ENCODE measurements at regions not wholly inside any gene's neighbourhood (a gene's known extent, or its start where the extent isn't known, plus 50 kb on each side); places are given as distances from the start of the nearest gene placed in this dataset.

- Histone ChIP-seq H3K4me1 (ENCODE audit: insufficient read depth) (no peaks in the 10 kb centered on the region), H3K4me2 (no peak overlapping the region), H4K20me1 (ENCODE audit: insufficient read depth, poor library complexity, severe bottlenecking) (no peaks in the 10 kb centered on the region), H3K9me2 (replicated peaks; ENCODE audit: insufficient read depth) (no peaks in the 10 kb centered on the region), H2AFZ (no peak overlapping the region), H3K9me3 (ENCODE audit: low read depth) (no peaks in the 10 kb centered on the region), H3K36me3 (replicated peaks; ENCODE audit: insufficient read depth, low read depth) (no peaks in the 10 kb centered on the region), H3K27ac (no peak overlapping the region), H3K27me3 (no peaks in the 10 kb centered on the region), H3K79me2 (no peaks in the 10 kb centered on the region), H3K4me3 (no peak overlapping the region)
- WGBS (ENCODE audit: low lambda C conversion rate, missing lambda C conversion rate) = 87% methylated on average over 1 of the region's 1 CpG
- TF ChIP-seq EZH2phosphoT487 (IDR thresholded peaks at IDR 0.05; ENCODE audit: low read depth, severe bottlenecking, unreplicated experiment) (no peak), CTCF (IDR thresholded peaks at IDR 0.05; ENCODE audit: poor library complexity) (no peak), EZH2 (IDR thresholded peaks at IDR 0.05; ENCODE audit: borderline replicate concordance) (no peak)
- no peak for DNase-seq (ENCODE audit: low spot score)
Observed at GRCh38 chr1:195714248-195714647, 894.0 kb downstream of the KCNT2 start.

- H3K27me3 ChIP-seq = no peaks in the 10 kb centered on the region
- no peaks in the 10 kb centered on the region for H3K36me3 ChIP-seq (replicated peaks; ENCODE audit: insufficient read depth, low read depth)
- no peak for DNase-seq (ENCODE audit: low spot score)
- H3K4me3 ChIP-seq = no peak overlapping the region
- no peaks in the 10 kb centered on the region for H3K79me2 ChIP-seq
- no peak for TF ChIP-seq CTCF (IDR thresholded peaks at IDR 0.05; ENCODE audit: poor library complexity)
- no peak for TF ChIP-seq EZH2phosphoT487 (IDR thresholded peaks at IDR 0.05; ENCODE audit: low read depth, severe bottlenecking, unreplicated experiment)
- TF ChIP-seq EZH2 (IDR thresholded peaks at IDR 0.05; ENCODE audit: borderline replicate concordance) = no peak
- no peaks in the 10 kb centered on the region for H4K20me1 ChIP-seq (ENCODE audit: insufficient read depth, poor library complexity, severe bottlenecking)
- H3K27ac ChIP-seq = no peak overlapping the region
- no peak overlapping the region for H3K4me2 ChIP-seq
- H3K9me3 ChIP-seq (ENCODE audit: low read depth) = no peaks in the 10 kb centered on the region
- H2AFZ ChIP-seq = no peak overlapping the region
- WGBS (ENCODE audit: low lambda C conversion rate, missing lambda C conversion rate) = 67% methylated on average over 3 of the region's 3 CpGs
- no peaks in the 10 kb centered on the region for H3K4me1 ChIP-seq (ENCODE audit: insufficient read depth)
- no peaks in the 10 kb centered on the region for H3K9me2 ChIP-seq (replicated peaks; ENCODE audit: insufficient read depth)
Observed at GRCh38 chr1:195709821-195710220, 898.4 kb downstream of the KCNT2 start.

- Histone ChIP-seq H3K36me3 (replicated peaks; ENCODE audit: insufficient read depth, low read depth) (no peaks in the 10 kb centered on the region), H3K4me3 (no peak overlapping the region), H3K9me2 (replicated peaks; ENCODE audit: insufficient read depth) (no peaks in the 10 kb centered on the region), H3K79me2 (no peaks in the 10 kb centered on the region), H3K9me3 (ENCODE audit: low read depth) (no peaks in the 10 kb centered on the region), H4K20me1 (ENCODE audit: insufficient read depth, poor library complexity, severe bottlenecking) (no peaks in the 10 kb centered on the region), H2AFZ (no peak overlapping the region), H3K27me3 (no peaks in the 10 kb centered on the region), H3K4me1 (ENCODE audit: insufficient read depth) (no peaks in the 10 kb centered on the region), H3K4me2 (no peak overlapping the region), H3K27ac (no peak overlapping the region)
- no peak for TF ChIP-seq EZH2 (IDR thresholded peaks at IDR 0.05; ENCODE audit: borderline replicate concordance)
- TF ChIP-seq CTCF (IDR thresholded peaks at IDR 0.05; ENCODE audit: poor library complexity) = no peak
- WGBS (ENCODE audit: low lambda C conversion rate, missing lambda C conversion rate) = 92% methylated on average over 2 of the region's 2 CpGs
- no peak for DNase-seq (ENCODE audit: low spot score)
Observed at GRCh38 chr1:195704028-195704427, 904.2 kb downstream of the KCNT2 start.

GRCh38 chr1:195701149-195701548 lies 907.1 kb downstream of the KCNT2 start:
- Histone ChIP-seq H3K9me3 (ENCODE audit: low read depth) (no peaks in the 10 kb centered on the region), H3K9me2 (replicated peaks; ENCODE audit: insufficient read depth) (no peaks in the 10 kb centered on the region), H3K79me2 (no peaks in the 10 kb centered on the region), H3K4me1 (ENCODE audit: insufficient read depth) (no peaks in the 10 kb centered on the region), H2AFZ (no peak overlapping the region), H3K27me3 (no peaks in the 10 kb centered on the region), H4K20me1 (ENCODE audit: insufficient read depth, poor library complexity, severe bottlenecking) (no peaks in the 10 kb centered on the region), H3K36me3 (replicated peaks; ENCODE audit: insufficient read depth, low read depth) (no peaks in the 10 kb centered on the region), H3K4me2 (no peak overlapping the region), H3K4me3 (no peak overlapping the region), H3K27ac (no peak overlapping the region)
- TF ChIP-seq CTCF (IDR thresholded peaks at IDR 0.05; ENCODE audit: poor library complexity) = no peak
- no peak for TF ChIP-seq EZH2 (IDR thresholded peaks at IDR 0.05; ENCODE audit: borderline replicate concordance)
- no peak for TF ChIP-seq EZH2phosphoT487 (IDR thresholded peaks at IDR 0.05; ENCODE audit: low read depth, severe bottlenecking, unreplicated experiment)
- DNase-seq (ENCODE audit: low spot score) = no peak
- WGBS (ENCODE audit: low lambda C conversion rate, missing lambda C conversion rate) = 86% methylated on average over 5 of the region's 5 CpGs
